ENCODE measurements at regions not wholly inside any gene's neighbourhood (a gene's known extent, or its start where the extent isn't known, plus 50 kb on each side); places are given as distances from the start of the nearest gene placed in this dataset.

DNA sequence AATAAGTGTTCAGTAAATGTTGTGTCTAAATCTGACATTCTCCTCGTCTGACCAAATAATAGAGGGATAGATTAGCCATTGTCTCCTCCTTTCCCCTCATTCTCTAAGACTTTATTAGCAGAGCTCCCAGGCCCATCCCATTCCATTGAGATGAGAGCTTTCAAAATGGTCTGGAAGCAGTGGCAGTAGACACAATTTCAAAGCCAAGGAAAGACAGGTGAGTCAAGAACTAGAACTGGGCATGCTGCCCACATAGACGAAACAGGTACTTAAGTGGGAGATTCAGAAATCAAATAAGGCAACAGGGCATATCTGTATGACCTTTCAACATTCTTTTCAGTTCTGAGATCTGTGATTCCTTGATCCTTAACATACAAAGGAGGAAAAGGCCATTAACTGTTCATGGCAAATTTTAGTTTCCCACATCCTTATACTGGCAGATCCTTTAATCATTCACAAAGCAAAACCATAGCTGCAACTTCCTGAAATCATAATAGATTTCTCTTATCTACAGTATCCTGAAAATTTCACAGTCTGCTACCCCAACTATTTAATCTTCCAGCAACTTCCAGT is 96.6 kb upstream of the KCNA4 start:
- H2AFZ ChIP-seq (ENCODE audit: low read depth, low read length, severe bottlenecking), result no peak overlapping the region
- no peaks in the 10 kb centered on the region for H3K9me2 ChIP-seq (replicated peaks; ENCODE audit: insufficient read depth, low read length)
- H3K9me3 ChIP-seq (ENCODE audit: insufficient read depth, low read length), result no peaks in the 10 kb centered on the region
- H3K27ac ChIP-seq (ENCODE audit: low read depth, low read length), result no peak overlapping the region
- no peak overlapping the region for H3K9ac ChIP-seq (ENCODE audit: low read length)
- no peaks in the 10 kb centered on the region for H3F3A ChIP-seq (ENCODE audit: insufficient read depth)
- no peak overlapping the region for H3K4me3 ChIP-seq (ENCODE audit: insufficient read depth, low read length, poor library complexity, severe bottlenecking)
- no peaks in the 10 kb centered on the region for H3K36me3 ChIP-seq (ENCODE audit: low read length)
- H3K79me2 ChIP-seq (ENCODE audit: insufficient read depth, low read length), result no peaks in the 10 kb centered on the region
- H3K4me2 ChIP-seq (ENCODE audit: low read depth, low read length, poor library complexity, severe bottlenecking), result no peak overlapping the region
- no peaks in the 10 kb centered on the region for H4K20me1 ChIP-seq (ENCODE audit: low read depth, low read length)
- H3K27me3 ChIP-seq (ENCODE audit: low read length), result no peaks in the 10 kb centered on the region
- TF ChIP-seq, protein P1, sequence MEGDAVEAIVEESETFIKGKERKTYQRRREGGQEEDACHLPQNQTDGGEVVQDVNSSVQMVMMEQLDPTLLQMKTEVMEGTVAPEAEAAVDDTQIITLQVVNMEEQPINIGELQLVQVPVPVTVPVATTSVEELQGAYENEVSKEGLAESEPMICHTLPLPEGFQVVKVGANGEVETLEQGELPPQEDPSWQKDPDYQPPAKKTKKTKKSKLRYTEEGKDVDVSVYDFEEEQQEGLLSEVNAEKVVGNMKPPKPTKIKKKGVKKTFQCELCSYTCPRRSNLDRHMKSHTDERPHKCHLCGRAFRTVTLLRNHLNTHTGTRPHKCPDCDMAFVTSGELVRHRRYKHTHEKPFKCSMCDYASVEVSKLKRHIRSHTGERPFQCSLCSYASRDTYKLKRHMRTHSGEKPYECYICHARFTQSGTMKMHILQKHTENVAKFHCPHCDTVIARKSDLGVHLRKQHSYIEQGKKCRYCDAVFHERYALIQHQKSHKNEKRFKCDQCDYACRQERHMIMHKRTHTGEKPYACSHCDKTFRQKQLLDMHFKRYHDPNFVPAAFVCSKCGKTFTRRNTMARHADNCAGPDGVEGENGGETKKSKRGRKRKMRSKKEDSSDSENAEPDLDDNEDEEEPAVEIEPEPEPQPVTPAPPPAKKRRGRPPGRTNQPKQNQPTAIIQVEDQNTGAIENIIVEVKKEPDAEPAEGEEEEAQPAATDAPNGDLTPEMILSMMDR (IDR thresholded peaks at IDR 0.05; ENCODE audit: insufficient read depth, low read length, poor library complexity, severe bottlenecking), result no peak
- TF ChIP-seq EZH2phosphoT487 (conservative IDR thresholded peaks at IDR 0.05; ENCODE audit: low read length), result no peak

DNA sequence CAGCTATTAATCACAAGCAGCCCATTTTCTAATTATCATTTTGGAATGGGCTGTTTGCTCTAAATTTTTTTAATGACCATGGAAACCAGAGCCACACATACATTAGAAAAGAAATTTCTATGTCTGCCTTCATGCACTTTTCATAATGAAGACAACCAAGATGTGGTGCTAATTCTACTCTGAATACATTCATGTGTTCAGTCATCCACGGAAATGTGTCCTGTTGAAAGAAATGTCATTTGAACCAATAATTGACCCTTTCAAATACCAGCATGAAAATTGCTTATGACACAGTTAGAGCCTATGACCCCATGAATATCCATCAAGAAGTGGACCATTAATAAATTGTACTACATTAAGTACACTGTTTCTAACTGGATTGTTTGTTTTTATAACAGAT is 99.7 kb upstream of the KCNA4 start:
- TF ChIP-seq, protein P1 (IDR thresholded peaks at IDR 0.05; ENCODE audit: insufficient read depth, low read length, poor library complexity, severe bottlenecking), result no peak
- no peak for TF ChIP-seq EZH2phosphoT487 (conservative IDR thresholded peaks at IDR 0.05; ENCODE audit: low read length)
- H3K9ac ChIP-seq (ENCODE audit: low read length), result no peak overlapping the region
- H3K4me3 ChIP-seq (ENCODE audit: insufficient read depth, low read length, poor library complexity, severe bottlenecking), result no peak overlapping the region
- no peaks in the 10 kb centered on the region for H3K9me3 ChIP-seq (ENCODE audit: insufficient read depth, low read length)
- H2AFZ ChIP-seq (ENCODE audit: low read depth, low read length, severe bottlenecking), result no peak overlapping the region
- no peaks in the 10 kb centered on the region for H3F3A ChIP-seq (ENCODE audit: insufficient read depth)
- H3K9me2 ChIP-seq (replicated peaks; ENCODE audit: insufficient read depth, low read length), result no peaks in the 10 kb centered on the region
- H3K27ac ChIP-seq (ENCODE audit: low read depth, low read length), result no peak overlapping the region
- H3K79me2 ChIP-seq (ENCODE audit: insufficient read depth, low read length), result no peaks in the 10 kb centered on the region
- no peaks in the 10 kb centered on the region for H3K36me3 ChIP-seq (ENCODE audit: low read length)
- H4K20me1 ChIP-seq (ENCODE audit: low read depth, low read length), result no peaks in the 10 kb centered on the region
- no peak overlapping the region for H3K4me2 ChIP-seq (ENCODE audit: low read depth, low read length, poor library complexity, severe bottlenecking)
- no peaks in the 10 kb centered on the region for H3K27me3 ChIP-seq (ENCODE audit: low read length)

DNA sequence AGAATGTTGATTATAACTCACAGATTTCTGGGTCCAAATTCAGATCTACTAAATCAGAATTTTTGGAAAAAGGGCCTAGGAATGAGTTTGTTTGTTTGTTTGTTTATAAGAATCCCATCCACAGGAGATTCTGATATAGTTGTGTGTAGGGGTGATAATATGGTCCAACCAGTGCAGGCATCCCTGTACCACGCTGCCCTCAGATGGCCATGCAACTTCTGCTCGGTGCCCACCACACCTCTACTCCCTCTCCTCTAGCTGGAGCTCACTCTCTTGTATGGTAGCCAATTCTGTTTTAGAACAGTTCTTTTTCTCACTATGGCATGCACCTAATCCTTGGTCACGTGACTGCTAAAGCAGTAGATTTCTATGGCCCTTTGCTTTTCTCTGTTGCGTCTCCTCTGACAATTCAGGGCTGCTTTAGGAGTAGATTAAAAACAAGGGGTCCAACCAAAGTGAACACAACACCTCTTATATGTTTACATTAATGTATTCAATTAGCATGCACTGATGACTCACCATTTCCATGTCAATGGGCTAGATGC is 103.3 kb upstream of the KCNA4 start:
- TF ChIP-seq, protein P1 (IDR thresholded peaks at IDR 0.05; ENCODE audit: insufficient read depth, low read length, poor library complexity, severe bottlenecking), result no peak
- TF ChIP-seq EZH2phosphoT487 (conservative IDR thresholded peaks at IDR 0.05; ENCODE audit: low read length), result no peak
- H3K9me3 ChIP-seq (ENCODE audit: insufficient read depth, low read length), result no peaks in the 10 kb centered on the region
- H3F3A ChIP-seq (ENCODE audit: insufficient read depth), result no peaks in the 10 kb centered on the region
- H3K79me2 ChIP-seq (ENCODE audit: insufficient read depth, low read length), result no peaks in the 10 kb centered on the region
- no peak overlapping the region for H3K4me3 ChIP-seq (ENCODE audit: insufficient read depth, low read length, poor library complexity, severe bottlenecking)
- no peaks in the 10 kb centered on the region for H3K9me2 ChIP-seq (replicated peaks; ENCODE audit: insufficient read depth, low read length)
- H2AFZ ChIP-seq (ENCODE audit: low read depth, low read length, severe bottlenecking), result no peak overlapping the region
- no peak overlapping the region for H3K9ac ChIP-seq (ENCODE audit: low read length)
- no peak overlapping the region for H3K4me2 ChIP-seq (ENCODE audit: low read depth, low read length, poor library complexity, severe bottlenecking)
- no peaks in the 10 kb centered on the region for H3K36me3 ChIP-seq (ENCODE audit: low read length)
- no peaks in the 10 kb centered on the region for H4K20me1 ChIP-seq (ENCODE audit: low read depth, low read length)
- no peaks in the 10 kb centered on the region for H3K27me3 ChIP-seq (ENCODE audit: low read length)
- no peak overlapping the region for H3K27ac ChIP-seq (ENCODE audit: low read depth, low read length)

All from SU-DHL-6 (cell line).